D341Med (cell line): ENCODE measurements at regions not wholly inside any gene's neighbourhood (a gene's known extent, or its start where the extent isn't known, plus 50 kb on each side); places are given as distances from the start of the nearest gene placed in this dataset.

Experiments used
- DNase-seq: peaks from one replicate; pipeline ENCODE4 v3.0.0; 2012; ENCODE audit warnings: low spot score

DNA sequence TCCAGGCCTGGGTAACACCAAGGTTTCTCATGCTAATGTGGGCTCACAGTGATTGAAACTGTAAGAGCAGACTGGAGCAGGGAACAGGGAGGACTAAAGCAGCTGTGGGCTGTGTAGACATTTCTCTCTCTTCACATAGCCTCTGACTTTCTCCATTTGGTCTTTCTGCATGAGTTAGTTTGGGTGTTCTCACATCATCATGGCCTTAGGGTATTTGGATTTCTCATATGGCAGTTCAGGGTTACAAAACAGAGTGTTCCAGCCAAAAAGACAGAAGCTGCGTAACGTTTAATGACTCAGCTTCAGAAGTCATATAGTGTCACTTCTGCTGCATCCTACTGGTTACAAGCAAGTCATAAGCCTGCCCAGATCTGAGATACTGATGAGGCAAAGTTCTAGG is 52.0 kb upstream of the OSBPL8 start:
- no peak for DNase-seq

DNA sequence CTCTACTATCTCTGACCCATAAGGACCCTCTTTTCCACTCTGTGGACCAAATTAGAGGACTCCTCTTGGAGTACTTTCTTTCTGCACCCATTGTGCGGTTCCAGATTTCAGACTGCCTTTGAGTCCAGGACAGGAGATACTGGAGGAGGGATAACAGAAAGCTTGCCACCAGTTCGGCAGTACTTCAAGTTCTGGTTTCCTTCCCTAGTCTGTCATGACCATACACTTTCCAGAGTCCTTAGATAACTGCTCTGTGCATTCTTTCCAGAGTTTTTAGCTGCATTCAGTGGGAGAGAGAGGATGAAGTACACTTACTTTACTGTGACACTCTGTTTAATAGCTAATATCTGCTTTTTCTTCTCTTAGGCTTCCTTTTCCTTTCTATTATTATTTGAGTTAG is 54.8 kb upstream of the OSBPL8 start:
- no peak for DNase-seq

DNA sequence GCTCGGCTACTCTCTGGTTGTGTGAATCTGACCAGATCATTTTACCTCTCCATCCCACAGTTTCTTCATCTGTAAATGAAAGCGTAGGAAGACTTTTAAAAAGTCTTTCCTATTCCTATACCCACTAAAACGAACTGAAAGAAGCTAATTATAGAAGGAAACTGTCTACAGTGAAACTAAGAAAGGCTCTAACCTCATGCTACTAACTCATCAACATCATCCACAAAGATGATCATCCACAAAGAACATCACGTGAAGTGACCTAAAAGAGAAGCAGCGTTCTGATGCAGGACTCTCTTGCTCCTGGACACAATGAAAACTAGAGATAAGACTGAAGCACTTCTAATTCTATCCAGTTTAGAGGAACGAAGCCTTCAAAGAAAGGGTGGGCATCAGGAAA is 58.5 kb upstream of the OSBPL8 start:
- no peak for DNase-seq

DNA sequence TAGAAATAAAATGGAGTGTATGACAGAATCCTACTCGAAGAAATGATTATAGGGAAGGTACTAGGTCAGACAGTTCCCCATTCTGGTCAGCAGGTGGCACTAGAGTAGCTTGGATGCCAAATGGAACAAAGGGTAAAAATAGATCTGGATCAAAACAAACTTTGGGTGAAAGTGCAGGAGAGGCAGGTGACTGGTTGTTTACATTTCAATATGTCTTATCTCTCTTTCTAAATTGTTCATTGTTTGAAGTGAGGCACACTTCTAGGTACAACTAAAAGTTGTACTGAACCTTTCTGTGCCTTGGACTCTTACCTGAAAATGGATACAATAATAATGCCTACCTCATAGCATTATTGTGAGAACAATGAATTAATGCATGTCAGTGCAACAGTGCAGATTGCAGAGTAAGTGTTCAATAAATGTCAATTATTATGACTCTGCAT is 62.0 kb upstream of the OSBPL8 start:
- peak; percentile 62 for DNase-seq

DNA sequence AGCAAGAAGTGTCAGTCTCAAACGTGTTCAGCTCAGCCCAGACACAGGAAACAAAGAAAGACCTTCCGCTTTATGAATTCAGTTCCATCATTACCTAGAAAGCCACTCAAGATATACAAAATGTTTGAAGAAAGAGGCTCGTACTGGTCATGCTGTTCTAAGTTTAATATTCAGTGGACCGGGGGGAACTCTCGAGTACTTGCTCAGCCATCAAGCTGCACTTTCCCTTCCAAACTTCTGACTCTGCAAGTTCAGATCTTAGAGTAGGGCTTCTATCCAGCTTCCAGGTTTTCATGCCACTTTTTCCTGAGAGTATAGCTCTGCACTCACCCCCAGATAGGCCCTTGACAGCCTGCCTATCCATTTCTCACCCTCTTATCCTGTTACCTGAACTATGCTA is 62.8 kb upstream of the OSBPL8 start:
- DNase-seq = no peak

DNA sequence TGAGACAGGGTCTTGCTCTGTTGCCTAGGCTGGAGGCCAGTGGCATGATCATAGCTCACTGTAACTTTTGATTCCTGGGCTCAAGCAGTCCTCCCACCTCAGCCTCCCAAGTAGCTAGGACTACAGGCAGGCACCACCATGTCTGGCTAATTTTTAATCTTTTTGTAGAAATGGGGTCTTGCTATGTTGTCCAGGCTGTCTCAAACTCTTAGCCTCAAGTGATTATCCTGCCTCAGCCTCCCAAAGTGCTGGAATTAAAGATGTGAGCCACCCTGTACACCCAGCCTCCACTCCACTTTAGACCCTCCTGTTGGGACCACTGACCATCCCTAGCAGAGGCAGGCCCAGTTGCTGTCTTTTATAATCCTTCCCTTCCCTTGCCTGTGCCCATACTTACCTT is 63.3 kb upstream of the OSBPL8 start:
- DNase-seq = no peak

DNA sequence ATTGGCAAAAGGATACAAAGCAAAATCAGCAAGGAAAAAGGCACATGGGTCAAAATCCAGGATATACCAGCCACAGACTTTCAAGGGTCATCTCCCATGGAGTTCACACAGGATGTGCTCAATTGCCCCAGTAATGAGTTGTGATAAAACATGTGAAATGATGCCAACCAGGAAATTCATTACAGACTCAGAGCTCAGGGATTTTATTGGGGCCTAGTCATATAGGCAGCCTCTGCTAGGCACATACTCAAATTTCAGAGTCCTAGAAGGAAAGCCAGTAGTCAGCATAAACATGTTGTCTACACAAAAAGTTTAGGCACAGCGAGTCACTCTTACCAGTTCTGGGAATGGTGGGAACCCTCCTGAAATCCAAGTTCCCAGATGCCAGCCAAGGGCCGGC is 64.4 kb upstream of the OSBPL8 start:
- DNase-seq = no peak

DNA sequence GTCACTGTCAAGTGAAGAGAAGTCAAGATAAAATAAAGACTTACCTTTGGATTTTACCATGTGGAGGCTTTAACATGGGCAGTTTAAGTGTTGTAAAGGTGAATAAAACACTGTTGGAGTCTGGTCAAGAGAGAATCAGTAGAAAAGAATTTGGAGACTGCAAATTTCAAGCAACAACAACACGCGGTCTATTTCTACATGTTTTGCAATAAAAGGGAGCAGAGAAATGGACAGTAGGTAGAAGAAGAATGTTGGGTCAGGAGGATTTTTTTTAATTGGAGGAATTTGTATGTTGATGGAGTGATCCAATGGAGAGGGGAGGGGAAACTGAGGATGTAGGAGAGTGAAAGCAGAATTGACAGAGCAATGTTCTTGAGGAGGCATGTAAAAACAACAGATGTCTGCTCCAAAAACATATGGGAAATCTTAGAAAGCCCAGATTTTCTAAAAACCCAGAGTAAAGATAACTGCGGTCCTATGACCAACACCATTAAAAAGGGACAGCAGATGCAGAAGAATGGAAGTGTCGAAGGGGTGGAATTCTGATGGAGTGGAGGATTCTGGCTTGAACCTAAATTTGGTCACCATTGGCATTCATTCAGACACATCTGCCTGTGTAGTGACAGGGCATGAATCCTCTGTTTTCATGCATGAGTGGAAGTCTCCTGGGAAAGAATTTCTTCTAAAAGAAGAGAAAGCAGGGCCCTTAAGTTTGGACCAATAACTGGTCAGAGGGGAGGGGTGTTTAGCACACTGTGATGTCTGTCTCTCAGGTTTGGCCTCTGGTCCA is 68.0 kb upstream of the OSBPL8 start:
- DNase-seq = no peak

DNA sequence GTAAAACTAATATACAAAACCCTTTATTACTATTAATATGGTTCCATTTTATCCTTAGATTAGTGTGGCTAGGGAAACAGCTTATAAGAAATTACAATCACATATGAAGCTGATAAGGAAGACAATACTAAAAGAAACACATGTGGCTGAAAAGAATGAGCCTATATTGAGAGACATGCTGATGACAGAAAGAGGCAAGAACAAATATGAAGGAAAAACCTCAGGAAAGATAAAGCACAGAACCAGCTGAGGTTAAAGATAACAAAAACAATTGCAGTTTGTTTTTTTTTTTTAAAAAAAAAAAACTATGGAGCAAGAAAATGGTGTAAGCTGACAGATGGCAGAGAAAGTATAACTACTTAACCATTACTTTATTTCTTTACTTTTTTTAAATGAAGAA is 69.2 kb upstream of the OSBPL8 start:
- no peak for DNase-seq

DNA sequence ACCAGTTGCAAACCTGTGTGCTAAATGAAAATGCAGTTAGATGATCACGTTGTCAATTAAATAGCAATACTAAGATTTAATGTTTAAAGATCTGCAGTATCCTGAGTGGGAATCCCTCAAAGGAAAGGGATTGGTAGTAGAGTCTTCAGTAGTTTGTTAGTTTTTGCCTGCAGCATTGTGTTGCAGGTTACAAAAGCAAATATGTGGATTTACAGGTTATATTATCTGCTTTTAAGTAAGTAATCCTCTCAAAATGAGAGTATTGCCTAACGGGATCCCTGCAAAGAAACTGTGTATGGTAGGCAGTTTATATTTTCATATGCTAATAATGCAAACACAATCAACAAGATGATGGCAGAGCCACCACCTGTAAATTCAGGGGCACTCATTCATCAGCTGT is 72.2 kb upstream of the OSBPL8 start:
- no peak for DNase-seq

DNA sequence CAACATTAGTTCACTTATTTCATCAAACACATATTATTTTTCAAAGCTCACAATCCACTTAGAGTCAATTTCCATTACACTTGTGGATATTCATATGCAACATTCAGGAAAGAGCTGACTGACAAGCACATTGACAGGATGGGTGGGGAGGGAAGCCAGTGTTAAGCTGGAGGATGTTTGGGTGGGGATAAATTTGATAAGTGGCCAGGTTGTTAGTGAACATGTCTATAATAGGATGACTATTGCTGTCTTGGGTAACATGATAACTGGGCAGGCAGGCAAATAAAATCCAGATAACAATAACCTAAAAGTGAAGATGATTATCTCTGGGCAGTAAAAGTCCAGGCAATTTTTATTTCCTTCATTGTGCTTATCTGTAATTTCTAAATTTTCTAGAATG is 73.8 kb upstream of the OSBPL8 start:
- no peak for DNase-seq

DNA sequence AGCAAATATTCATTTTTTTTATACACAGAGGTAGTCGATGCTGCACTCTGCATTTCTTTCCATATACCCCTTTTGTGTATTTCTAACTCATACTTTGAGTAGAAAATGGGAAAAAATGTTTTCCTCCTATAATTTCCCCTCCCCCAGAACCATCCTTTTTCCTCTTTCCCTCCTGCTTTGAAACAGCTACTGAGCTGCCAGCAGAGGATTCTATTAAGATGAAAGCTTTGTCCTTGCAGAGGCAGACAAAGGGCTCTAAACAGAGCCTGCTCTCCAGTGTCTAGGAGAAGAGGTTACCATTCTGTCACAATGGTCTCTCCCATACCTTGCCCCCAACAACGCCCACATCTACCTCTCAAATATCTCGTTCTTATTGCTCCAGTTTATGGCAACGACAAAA is 74.6 kb upstream of the OSBPL8 start:
- DNase-seq = no peak

DNA sequence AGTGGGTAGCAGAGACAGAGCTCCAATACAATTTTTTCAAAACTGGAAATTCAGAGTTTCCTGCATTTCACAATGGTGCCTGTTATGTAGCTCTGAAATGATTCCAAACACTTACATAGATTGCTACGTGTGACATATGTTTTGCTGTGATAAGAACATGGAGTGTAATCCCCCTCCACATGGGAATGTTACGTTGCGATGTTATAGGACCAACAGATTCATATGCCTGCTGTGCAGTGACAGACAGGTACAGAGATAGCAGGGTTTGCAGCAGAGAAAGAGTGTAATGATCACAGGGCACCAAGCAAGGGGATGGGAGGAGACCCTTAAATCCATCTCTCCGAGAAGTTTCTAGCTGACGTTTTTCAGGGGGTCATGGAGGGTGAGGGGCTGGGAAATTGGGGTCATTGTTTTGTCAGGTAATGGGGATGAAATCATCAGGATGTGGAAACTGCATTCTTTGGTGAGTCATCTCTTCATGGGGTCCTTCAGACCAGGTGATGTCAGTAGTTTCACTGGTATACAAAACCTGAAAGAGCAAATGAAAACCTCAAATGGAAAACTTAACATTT is 76.6 kb upstream of the OSBPL8 start:
- DNase-seq = no peak

DNA sequence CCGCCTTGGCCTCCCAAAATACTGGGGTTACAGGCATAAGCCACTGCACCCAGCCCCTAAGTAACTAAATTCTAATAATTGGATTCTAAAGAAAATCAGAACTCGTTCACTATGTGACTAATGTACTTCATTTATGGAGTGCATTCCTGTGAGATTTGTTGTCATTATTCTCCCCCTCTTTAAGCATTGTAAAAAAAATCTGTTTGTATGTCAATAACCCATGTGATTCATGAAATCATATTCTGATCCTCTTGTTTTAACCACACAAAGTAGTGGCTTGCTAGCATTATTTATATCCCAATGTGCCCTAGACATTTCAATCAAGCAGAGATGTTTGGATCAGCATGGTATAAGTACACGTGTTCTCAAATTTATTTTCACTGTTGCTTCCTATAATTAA is 78.2 kb upstream of the OSBPL8 start:
- no peak for DNase-seq

DNA sequence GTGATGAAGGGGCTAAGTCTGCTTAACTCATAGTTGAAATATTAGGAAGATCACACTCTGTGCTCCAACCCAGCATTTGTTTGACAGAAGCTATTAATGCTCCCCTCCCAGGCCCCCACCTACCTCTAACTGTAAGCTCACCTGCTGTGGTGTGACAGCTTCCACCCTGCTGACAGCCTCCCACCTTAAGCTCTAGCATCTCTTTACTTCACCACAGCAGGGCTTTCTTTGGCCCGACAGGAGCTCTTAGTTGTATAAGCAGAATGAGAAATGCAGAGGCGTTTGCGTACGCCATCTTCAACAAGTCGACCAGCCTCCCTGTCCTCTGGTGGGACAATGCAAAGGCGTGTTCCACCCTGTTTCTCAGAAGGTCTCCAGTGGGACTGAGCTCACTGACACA is 80.1 kb upstream of the OSBPL8 start:
- DNase-seq = no peak

DNA sequence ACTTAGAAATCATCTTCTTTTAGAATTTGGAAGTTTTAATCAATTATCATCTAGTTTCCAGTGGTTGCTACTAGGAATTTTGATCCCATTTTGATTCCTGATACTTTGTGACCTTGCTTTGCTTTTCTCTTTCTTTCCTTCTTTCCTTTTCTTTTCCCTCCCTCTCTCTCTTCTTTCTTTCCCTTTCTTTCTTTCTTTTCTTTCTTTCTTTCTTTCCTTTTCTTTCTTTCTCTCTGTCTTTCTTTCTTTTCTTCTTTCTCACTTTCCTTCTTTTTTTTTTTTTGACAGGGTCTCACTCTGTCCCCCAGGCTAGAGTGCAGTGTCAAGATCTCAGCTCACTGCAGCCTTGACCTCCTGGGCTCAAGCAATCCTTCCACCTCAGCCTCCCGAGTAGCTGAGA is 81.5 kb upstream of the OSBPL8 start:
- DNase-seq = no peak

DNA sequence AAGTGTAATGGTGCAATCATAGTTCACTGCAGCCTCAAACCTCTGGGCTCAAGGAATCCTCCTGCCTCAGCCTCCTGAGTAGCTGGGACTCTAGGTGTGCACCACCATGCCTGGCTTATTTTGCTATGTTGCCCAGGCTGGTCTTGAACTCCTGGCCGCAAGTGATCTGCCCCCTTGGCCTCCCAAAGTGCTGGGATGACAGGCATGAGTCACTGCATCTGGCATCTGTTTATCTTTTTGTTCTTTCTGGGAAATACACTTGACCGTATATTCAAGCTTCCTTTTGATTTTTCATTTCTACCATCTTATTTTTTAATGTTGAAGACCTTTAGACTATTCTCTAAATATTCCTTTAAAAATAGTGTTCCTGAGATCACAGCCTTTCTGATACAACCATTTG is 82.4 kb upstream of the OSBPL8 start:
- DNase-seq = no peak

DNA sequence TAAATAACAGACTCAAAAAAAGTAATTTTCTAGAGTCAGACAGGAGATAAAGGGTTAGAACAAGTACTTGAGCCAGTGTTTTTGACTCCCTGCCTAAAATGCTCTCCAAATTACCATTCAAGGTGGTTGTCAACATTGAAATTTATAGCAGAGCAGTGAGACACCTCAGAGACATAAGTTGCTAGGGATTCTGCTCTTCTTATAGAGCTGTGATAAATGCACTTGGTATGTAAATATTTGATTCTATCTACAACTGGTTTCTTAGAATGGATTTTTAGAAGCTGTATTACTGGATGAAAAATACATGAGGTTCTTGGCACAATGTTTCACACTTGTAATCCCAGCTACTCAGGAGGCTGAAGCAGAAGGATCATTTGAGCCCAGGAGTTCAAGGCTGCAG is 83.9 kb upstream of the OSBPL8 start:
- DNase-seq = no peak

DNA sequence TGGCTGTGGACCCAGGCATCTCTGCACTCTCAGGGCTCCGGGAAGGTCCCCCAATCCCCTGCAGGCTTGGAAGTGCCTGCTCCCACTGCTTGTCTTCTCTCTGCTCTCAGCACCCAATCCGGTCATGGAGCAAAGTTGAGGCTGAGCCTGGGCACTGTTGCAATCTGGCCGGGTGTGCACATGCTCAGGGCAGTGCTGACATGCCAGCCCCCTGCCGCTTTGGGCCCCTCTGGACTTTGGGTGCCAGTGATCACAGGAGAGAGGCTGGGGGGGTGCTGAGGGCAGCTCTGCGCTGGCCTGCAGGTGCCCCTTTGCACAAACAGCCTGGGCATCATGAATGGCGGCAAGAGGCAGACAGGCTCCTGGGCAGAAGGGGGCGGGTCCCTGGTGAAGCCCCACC is 85.4 kb upstream of the OSBPL8 start:
- no peak for DNase-seq

DNA sequence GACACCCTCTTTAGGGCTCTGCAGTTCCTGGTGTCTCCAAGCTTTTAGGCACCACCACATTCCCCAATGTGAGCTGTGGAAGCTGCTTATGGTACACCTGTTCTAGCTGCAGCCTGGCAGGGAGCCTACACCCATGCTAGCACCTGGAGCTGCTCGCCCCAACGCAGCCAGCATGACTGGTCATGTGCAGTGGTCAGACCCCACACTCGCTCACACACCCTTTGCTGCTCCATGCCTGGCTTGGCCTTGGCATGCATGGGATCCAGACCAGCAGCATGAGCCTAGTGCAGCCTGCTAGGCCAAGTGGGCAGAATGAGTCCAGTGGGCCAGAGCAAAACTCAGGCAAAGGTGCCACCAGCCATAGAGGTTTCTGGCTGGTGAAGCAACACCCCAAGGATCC is 86.4 kb upstream of the OSBPL8 start:
- DNase-seq = no peak

DNA sequence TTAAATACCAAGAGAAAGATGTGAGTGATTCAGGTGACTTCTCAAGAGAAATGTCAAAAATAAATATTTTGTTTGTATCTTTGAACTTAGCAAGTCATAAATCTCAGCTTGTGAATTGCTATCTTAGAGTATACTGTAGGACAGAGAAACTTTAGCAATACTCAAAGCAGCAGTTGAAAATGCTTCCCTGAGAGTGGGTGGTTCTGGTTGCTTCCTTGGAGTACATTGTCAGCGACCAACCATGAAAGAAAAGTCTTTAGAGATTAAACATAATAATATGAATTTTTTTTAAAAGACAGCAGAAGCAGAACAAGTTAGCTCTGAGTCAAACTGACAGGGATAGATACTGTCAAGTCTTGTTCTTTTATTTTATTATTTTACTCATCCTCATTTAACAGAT is 86.8 kb upstream of the OSBPL8 start:
- DNase-seq = no peak

DNA sequence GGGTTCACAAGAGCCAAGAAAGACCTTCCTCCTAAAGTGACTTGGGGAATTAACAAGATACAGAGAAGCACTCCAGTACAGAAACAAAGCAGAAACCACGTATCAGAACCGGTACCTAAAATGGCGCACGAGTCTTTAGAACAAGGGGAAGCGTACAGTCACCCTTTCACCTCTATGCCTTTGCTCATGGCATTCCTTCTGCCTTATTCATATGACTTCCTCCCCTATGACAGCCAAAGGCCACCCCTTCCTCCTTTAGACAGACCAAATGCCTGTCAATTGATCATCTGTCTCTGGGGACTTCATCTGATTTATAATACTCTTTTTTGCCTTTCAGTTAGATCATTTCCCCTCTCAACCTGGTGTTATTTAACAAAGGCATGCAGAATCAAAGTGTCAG is 89.5 kb upstream of the OSBPL8 start:
- DNase-seq = no peak

DNA sequence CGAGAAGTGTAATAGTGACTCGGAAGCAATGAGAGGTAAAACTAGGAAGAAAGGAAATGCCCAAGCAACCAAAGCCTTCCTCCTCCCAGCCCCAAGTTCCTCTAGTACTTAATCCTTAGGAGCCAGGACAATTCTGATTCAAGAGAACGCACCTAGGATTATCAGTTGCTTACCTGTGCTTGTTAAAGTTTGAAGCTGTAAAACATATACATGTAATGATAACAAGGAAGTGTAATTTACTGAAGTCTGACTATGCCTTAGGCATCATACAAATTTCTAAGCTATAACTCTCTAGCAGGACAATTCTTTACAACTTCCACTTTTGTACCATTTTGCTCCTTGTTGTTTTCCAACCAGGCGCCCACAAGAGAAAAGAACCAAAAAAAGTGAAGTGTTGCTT is 92.8 kb upstream of the OSBPL8 start:
- DNase-seq = no peak

DNA sequence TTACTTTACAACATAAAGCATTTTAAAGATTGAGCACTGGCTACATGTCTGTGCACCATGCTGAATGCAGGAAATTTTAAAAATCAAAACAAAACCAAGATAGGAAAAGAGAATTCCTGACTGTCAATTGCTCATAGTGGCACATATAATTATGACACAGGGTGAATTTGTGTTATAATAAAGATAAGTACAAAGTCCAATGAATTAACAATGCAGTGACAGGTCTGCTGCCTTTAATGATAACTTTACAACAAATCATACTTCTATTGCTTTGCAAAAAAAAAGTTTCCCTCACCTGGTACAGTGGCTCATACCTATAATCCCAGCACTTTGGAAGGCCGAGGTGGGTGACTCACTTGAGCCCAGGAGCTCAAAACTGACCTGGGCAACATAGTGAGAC is 93.8 kb upstream of the OSBPL8 start:
- no peak for DNase-seq
